SU-DHL-6 (cell line): ENCODE measurements at regions not wholly inside any gene's neighbourhood (a gene's known extent, or its start where the extent isn't known, plus 50 kb on each side); places are given as distances from the start of the nearest gene placed in this dataset.

Experiments
- H2AFZ ChIP-seq: fragments of 200-600 bp; sonication (generic); 2 replicates; pipeline ENCODE4 v1.6.1; 2014; ENCODE audit warnings: low read depth, mild to moderate bottlenecking, moderate library complexity, mixed read lengths, antibody characterized with exemption, low read length; ENCODE audit not compliant: severe bottlenecking
- H3F3A ChIP-seq: fragments of 200-600 bp; shearing (Covaris generic); 2 replicates; pipeline ENCODE4 v1.6.0; 2016; ENCODE audit warnings: antibody characterized with exemption, mild to moderate bottlenecking; ENCODE audit not compliant: insufficient read depth
- H3K27ac ChIP-seq: fragments of 200-600 bp; sonication (generic); 2 replicates; pipeline ENCODE4 v1.5.1; 2016; ENCODE audit warnings: low read depth, mild to moderate bottlenecking, low read length, moderate library complexity, mixed read lengths
- H3K27me3 ChIP-seq: fragments of 200-600 bp; sonication (generic), shearing (Covaris generic); 2 replicates; pipeline ENCODE4 v1.6.0; 2014; ENCODE audit warnings: mild to moderate bottlenecking, low read length
- H3K36me3 ChIP-seq: fragments of 200-600 bp; sonication (generic); 2 replicates; pipeline ENCODE4 v1.6.1; 2014; ENCODE audit warnings: mild to moderate bottlenecking, low read length, mixed read lengths
- H3K4me2 ChIP-seq: fragments of 300-600, 200-600 bp; shearing (Covaris generic), sonication (generic); 2 replicates; pipeline ENCODE4 v1.6.0; 2014; ENCODE audit warnings: low read length, low read depth, mild to moderate bottlenecking; ENCODE audit not compliant: poor library complexity, severe bottlenecking
- H3K4me3 ChIP-seq: fragments of 200-600 bp; sonication (generic); 2 replicates; pipeline ENCODE4 v1.5.1; 2014; ENCODE audit warnings: antibody characterized with exemption, low read length, mild to moderate bottlenecking, mixed read lengths; ENCODE audit not compliant: insufficient read depth, poor library complexity, severe bottlenecking
- H3K79me2 ChIP-seq: fragments of 200-600 bp; sonication (generic); 2 replicates; pipeline ENCODE4 v1.6.1; 2014; ENCODE audit warnings: mild to moderate bottlenecking, low read length, moderate library complexity; ENCODE audit not compliant: insufficient read depth
- H3K9ac ChIP-seq: fragments of 200-600 bp; sonication (generic); 2 replicates; pipeline ENCODE4 v1.7.0; 2014; ENCODE audit warnings: mild to moderate bottlenecking, low read length
- H3K9me2 ChIP-seq: fragments of 200-600 bp; sonication (generic); replicated peaks from 2 replicates; pipeline ENCODE4 v1.6.1; 2014; ENCODE audit warnings: low read length; ENCODE audit not compliant: insufficient read depth
- H3K9me3 ChIP-seq: fragments of 200-600 bp; sonication (generic); 2 replicates; pipeline ENCODE4 v1.6.1; 2014; ENCODE audit warnings: low read length, mixed read lengths; ENCODE audit not compliant: insufficient read depth
- H4K20me1 ChIP-seq: fragments of 200-600 bp; sonication (generic); 2 replicates; pipeline ENCODE4 v1.6.1; 2014; ENCODE audit warnings: low read depth, mild to moderate bottlenecking, antibody characterized with exemption, low read length, moderate library complexity, mixed read lengths
- CTCF ChIP-seq: fragments of 200-600 bp; sonication (generic); IDR thresholded peaks from one replicate; pipeline ENCODE4 v1.5.1; 2017; ENCODE audit warnings: antibody characterized with exemption, mild to moderate bottlenecking, low read length, moderate library complexity; ENCODE audit not compliant: insufficient read depth, poor library complexity, severe bottlenecking
- EZH2phosphoT487 ChIP-seq: fragments of 200-600 bp; sonication (generic), shearing (Covaris generic); conservative IDR thresholded peaks from 2 replicates; pipeline ENCODE4 v1.6.1; 2018; ENCODE audit warnings: mild to moderate bottlenecking, antibody characterized with exemption, low read length, moderate library complexity, mixed read lengths

- H3K4me3 ChIP-seq, result no peak overlapping the region
- no peaks in the 10 kb centered on the region for H3F3A ChIP-seq
- no peak for TF ChIP-seq CTCF
- no peak for TF ChIP-seq EZH2phosphoT487
- H3K4me2 ChIP-seq, result no peak overlapping the region
- H3K9ac ChIP-seq, result no peak overlapping the region
- H3K27me3 ChIP-seq, result no peaks in the 10 kb centered on the region
- H4K20me1 ChIP-seq, result no peaks in the 10 kb centered on the region
- no peaks in the 10 kb centered on the region for H3K9me2 ChIP-seq
- no peak overlapping the region for H3K27ac ChIP-seq
- H3K9me3 ChIP-seq, result no peaks in the 10 kb centered on the region
- H2AFZ ChIP-seq, result no peak overlapping the region
- H3K79me2 ChIP-seq, result peaks cover 60% of the 10 kb centered on the region
- H3K36me3 ChIP-seq, result no peaks in the 10 kb centered on the region
These were observed 62.1 kb downstream of the TCF20 start for GRCh38 chr22:42208362-42208761.

GRCh38 chr22:42207918-42208317 lies 62.5 kb downstream of the TCF20 start:
- TF ChIP-seq EZH2phosphoT487 (no peak), CTCF (no peak)
- H3K79me2 ChIP-seq, result peaks cover 65% of the 10 kb centered on the region

GRCh38 chr22:42203609-42204008 lies 66.8 kb downstream of the TCF20 start:
- Histone ChIP-seq H3K27ac (no peak overlapping the region), H3F3A (no peaks in the 10 kb centered on the region), H2AFZ (no peak overlapping the region)

More at GRCh38 chr22:42207918-42208317, 62.5 kb downstream of the TCF20 start:
- no peak overlapping the region for H3K4me3 ChIP-seq
- H3K9me3 ChIP-seq, result no peaks in the 10 kb centered on the region
- H3K9ac ChIP-seq, result no peak overlapping the region
- no peak overlapping the region for H3K4me2 ChIP-seq
- no peak overlapping the region for H2AFZ ChIP-seq
- H3K27me3 ChIP-seq, result no peaks in the 10 kb centered on the region
- no peak overlapping the region for H3K27ac ChIP-seq
- no peaks in the 10 kb centered on the region for H3K36me3 ChIP-seq
- H3F3A ChIP-seq, result no peaks in the 10 kb centered on the region
- H3K9me2 ChIP-seq, result no peaks in the 10 kb centered on the region
- H4K20me1 ChIP-seq, result no peaks in the 10 kb centered on the region

More at GRCh38 chr22:42203609-42204008, 66.8 kb downstream of the TCF20 start:
- Histone ChIP-seq H3K27me3 (no peaks in the 10 kb centered on the region), H3K4me3 (no peak overlapping the region), H3K4me2 (no peak overlapping the region), H3K9ac (no peak overlapping the region), H3K36me3 (no peaks in the 10 kb centered on the region), H3K79me2 (peaks cover 96% of the 10 kb centered on the region), H3K9me2 (no peaks in the 10 kb centered on the region), H4K20me1 (0 out of 2 replicates have a peak, but pooled peaks cover 3% of the 10 kb centered on the region), H3K9me3 (no peaks in the 10 kb centered on the region)
- no peak for TF ChIP-seq CTCF
- TF ChIP-seq EZH2phosphoT487, result no peak
